ENCODE measurements at regions not wholly inside any gene's neighbourhood (a gene's known extent, or its start where the extent isn't known, plus 50 kb on each side); places are given as distances from the start of the nearest gene placed in this dataset.

- Histone ChIP-seq H3K9me3 (replicated peaks; ENCODE audit: control insufficient read depth, insufficient read depth, low read length) (no peaks in the 10 kb centered on the region), H3K9ac (replicated peaks; ENCODE audit: extremely low read depth, insufficient read depth, low read length) (no peak overlapping the region), H3K4me1 (ENCODE audit: control insufficient read depth, extremely low read depth, insufficient read depth, low read length) (peaks cover 2% of the 10 kb centered on the region), H2AFZ (ENCODE audit: low read depth, low read length) (no peak overlapping the region), H3K9me1 (replicated peaks; ENCODE audit: control insufficient read depth, extremely low read depth, insufficient read depth, low read length) (no peaks in the 10 kb centered on the region), H3K36me3 (ENCODE audit: control insufficient read depth in 2 of 2, extremely low read depth in 1 of 2, insufficient read depth in 2 of 2, low read length in 2 of 2) (no peaks in the 10 kb centered on the region), H4K20me1 (replicated peaks; ENCODE audit: control insufficient read depth, extremely low read depth, insufficient read depth, low read length) (no peaks in the 10 kb centered on the region), H3K4me3 (replicated peaks in 1 of 3; ENCODE audit: insufficient read depth in 1 of 3, low read depth in 1 of 3, low read length in 3 of 3) (no peak overlapping the region), H3K27ac (ENCODE audit: insufficient read depth, low read depth, low read length) (no peak overlapping the region), H3K27me3 (ENCODE audit: control insufficient read depth in 2 of 2, insufficient read depth in 2 of 2, low read length in 2 of 2) (no peaks in the 10 kb centered on the region), H3K79me2 (ENCODE audit: control insufficient read depth, insufficient read depth, low read length) (no peaks in the 10 kb centered on the region), H3K4me2 (ENCODE audit: insufficient read depth, low read length) (no peak overlapping the region)
- ChIA-PET POLR2A (no interaction called here), CTCF (no interaction called here)
- dilution Hi-C loops (cut with MboI; ENCODE audit: extremely low pct_ligation_motif_present, low sequenced_read_pairs): no loop called here
- TF ChIP-seq POLR2AphosphoS5 (IDR thresholded peaks at IDR 0.05; ENCODE audit: insufficient read depth, low read depth, low read length) (no peak), POLR2A (IDR thresholded peaks at IDR 0.05; ENCODE audit: low read depth, low read length) (no peak)
- DNase-seq (ENCODE audit: low read depth, low spot score): no peak
- FAIRE-seq: no peak
- no TSS peak for BruUV-seq (replicated peaks)
- intact Hi-C loops (cut with micrococcal nuclease): no loop called here
Measured at GRCh38 chr6:166710084-166710483, 83.0 kb upstream of the RPS6KA2 start.

GRCh38 chr6:166708460-166708859 is 81.4 kb upstream of the RPS6KA2 start:
- TF ChIP-seq FOS (IDR thresholded peaks at IDR 0.05; ENCODE audit: borderline replicate concordance, insufficient read depth, low read length): no peak
- no peak for TF ChIP-seq MAX (IDR thresholded peaks at IDR 0.05; ENCODE audit: insufficient read depth, insufficient read length)
- no peak for TF ChIP-seq JUN (IDR thresholded peaks at IDR 0.05; ENCODE audit: borderline replicate concordance, insufficient read depth, insufficient read length, low read depth)
- no peak for TF ChIP-seq MYC (IDR thresholded peaks at IDR 0.05; ENCODE audit: low read depth, low read length)
- no peak for TF ChIP-seq POLR2AphosphoS5 (IDR thresholded peaks at IDR 0.05; ENCODE audit: insufficient read depth, low read depth, low read length)
- TF ChIP-seq GATA2 (IDR thresholded peaks at IDR 0.05; ENCODE audit: insufficient read depth, insufficient read length, low read depth, low read length): no peak
- no peak for TF ChIP-seq POLR2A (IDR thresholded peaks at IDR 0.05; ENCODE audit: low read depth, low read length)
- TF ChIP-seq EZH2 (IDR thresholded peaks at IDR 0.05; ENCODE audit: borderline replicate concordance, low read depth, low read length, severe bottlenecking): no peak
- no peak for TF ChIP-seq CTCF (IDR thresholded peaks at IDR 0.05; ENCODE audit: extremely low read depth in 1 of 2, insufficient read depth in 1 of 2, low read depth in 1 of 2, low read length in 2 of 2)
- dilution Hi-C loops (cut with MboI; ENCODE audit: extremely low pct_ligation_motif_present, low sequenced_read_pairs) (no loop called here), intact Hi-C loops (cut with micrococcal nuclease) (loop anchor here (5.0 kb wide), 1 partner anchor 191 kb away; no protein-coding TSS in a partner anchor)
- FAIRE-seq (no peak), DNase-seq (ENCODE audit: low read depth, low spot score) (no peak)
- Histone ChIP-seq H4K20me1 (replicated peaks; ENCODE audit: control insufficient read depth, extremely low read depth, insufficient read depth, low read length) (no peaks in the 10 kb centered on the region), H3K9me3 (replicated peaks; ENCODE audit: control insufficient read depth, insufficient read depth, low read length) (no peaks in the 10 kb centered on the region), H3K4me1 (ENCODE audit: control insufficient read depth, extremely low read depth, insufficient read depth, low read length) (peaks cover 2% of the 10 kb centered on the region), H3K4me3 (replicated peaks in 1 of 3; ENCODE audit: insufficient read depth in 1 of 3, low read depth in 1 of 3, low read length in 3 of 3) (no peak overlapping the region), H3K27me3 (ENCODE audit: control insufficient read depth in 2 of 2, insufficient read depth in 2 of 2, low read length in 2 of 2) (peaks cover 6 to 8% of the 10 kb centered on the region in 2 experiments), H2AFZ (ENCODE audit: low read depth, low read length) (no peak overlapping the region), H3K9me1 (replicated peaks; ENCODE audit: control insufficient read depth, extremely low read depth, insufficient read depth, low read length) (no peaks in the 10 kb centered on the region), H3K36me3 (ENCODE audit: control insufficient read depth in 2 of 2, extremely low read depth in 1 of 2, insufficient read depth in 2 of 2, low read length in 2 of 2) (no peaks in the 10 kb centered on the region), H3K79me2 (ENCODE audit: control insufficient read depth, insufficient read depth, low read length) (no peaks in the 10 kb centered on the region), H3K27ac (ENCODE audit: insufficient read depth, low read depth, low read length) (no peak overlapping the region), H3K4me2 (ENCODE audit: insufficient read depth, low read length) (no peak overlapping the region), H3K9ac (replicated peaks; ENCODE audit: extremely low read depth, insufficient read depth, low read length) (no peak overlapping the region)
- no TSS peak for BruUV-seq (replicated peaks)
- CTCF ChIA-PET: interaction anchor here (2.2 kb wide), 1 partner anchor 10 kb away, joined by 7 read pairs; no protein-coding TSS in a partner anchor
- POLR2A ChIA-PET: no interaction called here

Measured in endothelial cell of umbilical vein (primary cell).